B cell (primary cell): ENCODE measurements at regions not wholly inside any gene's neighbourhood (a gene's known extent, or its start where the extent isn't known, plus 50 kb on each side); places are given as distances from the start of the nearest gene placed in this dataset.

Experiments
- CTCF ChIP-seq: fragments of 200-600 bp; IDR thresholded peaks from one replicate; pipeline ENCODE4 v1.8.0; 2022; ENCODE audit warnings: antibody characterized with exemption, mild to moderate bottlenecking
- EZH2 ChIP-seq: IDR thresholded peaks from 2 replicates; pipeline ENCODE4 v1.6.1; 2012; ENCODE audit warnings: borderline replicate concordance, low read depth, mild to moderate bottlenecking, moderate library complexity, low read length; ENCODE audit not compliant: insufficient read depth, poor library complexity, severe bottlenecking

- TF ChIP-seq CTCF: no peak
- no peak for TF ChIP-seq EZH2
These were observed 172.6 kb upstream of the CDH13 start for GRCh38 chr16:82454152-82454551.
